ENCODE measurements at regions not wholly inside any gene's neighbourhood (a gene's known extent, or its start where the extent isn't known, plus 50 kb on each side); places are given as distances from the start of the nearest gene placed in this dataset.

- Histone ChIP-seq H4K20me1 (ENCODE audit: insufficient read depth) (no peaks in the 10 kb centered on the region), H2AFZ (ENCODE audit: low read depth) (no peak overlapping the region), H3K4me2 (peak overlapping the region; percentile 89; the same call in 1 of the 2 replicates), H3K27me3 (ENCODE audit: insufficient read depth, low read depth) (no peaks in the 10 kb centered on the region), H3K9ac (no peak overlapping the region), H3K27ac (no peak overlapping the region), H3K36me3 (ENCODE audit: insufficient read depth) (no peaks in the 10 kb centered on the region), H3K79me2 (ENCODE audit: insufficient read depth, low read depth) (no peaks in the 10 kb centered on the region), H3K4me1 (ENCODE audit: low read depth, poor library complexity, severe bottlenecking) (peaks cover 17% of the 10 kb centered on the region), H3K4me3 (IDR thresholded peaks at IDR 0.05; ENCODE audit: insufficient read depth, low read depth, low read length) (no peak overlapping the region)
- TF ChIP-seq CTCF (conservative IDR thresholded peaks at IDR 0.05; ENCODE audit: low read depth, low read length) = no peak
Measured at GRCh38 chr9:38295764-38296163, 96.7 kb upstream of the ALDH1B1 start.

- no peak for TF ChIP-seq CTCF (conservative IDR thresholded peaks at IDR 0.05; ENCODE audit: low read depth, low read length)
- no peaks in the 10 kb centered on the region for H4K20me1 ChIP-seq (ENCODE audit: insufficient read depth)
- no peak overlapping the region for H3K27ac ChIP-seq
- H3K4me1 ChIP-seq (ENCODE audit: low read depth, poor library complexity, severe bottlenecking) = peaks cover 17% of the 10 kb centered on the region
- H3K27me3 ChIP-seq (ENCODE audit: insufficient read depth, low read depth) = no peaks in the 10 kb centered on the region
- no peaks in the 10 kb centered on the region for H3K79me2 ChIP-seq (ENCODE audit: insufficient read depth, low read depth)
- H3K9ac ChIP-seq = no peak overlapping the region
- no peaks in the 10 kb centered on the region for H3K36me3 ChIP-seq (ENCODE audit: insufficient read depth)
- no peak overlapping the region for H3K4me3 ChIP-seq (IDR thresholded peaks at IDR 0.05; ENCODE audit: insufficient read depth, low read depth, low read length)
- H2AFZ ChIP-seq (ENCODE audit: low read depth) = no peak overlapping the region
- H3K4me2 ChIP-seq = no peak overlapping the region
Measured at GRCh38 chr9:38294220-38294960, 98.1 kb upstream of the ALDH1B1 start.

- no peak overlapping the region for H3K4me3 ChIP-seq (IDR thresholded peaks at IDR 0.05; ENCODE audit: insufficient read depth, low read depth, low read length)
- no peaks in the 10 kb centered on the region for H3K27me3 ChIP-seq (ENCODE audit: insufficient read depth, low read depth)
- no peaks in the 10 kb centered on the region for H3K36me3 ChIP-seq (ENCODE audit: insufficient read depth)
- no peak overlapping the region for H3K27ac ChIP-seq
- no peak for TF ChIP-seq CTCF (conservative IDR thresholded peaks at IDR 0.05; ENCODE audit: low read depth, low read length)
- peaks cover 17% of the 10 kb centered on the region for H3K4me1 ChIP-seq (ENCODE audit: low read depth, poor library complexity, severe bottlenecking)
- no peak overlapping the region for H3K4me2 ChIP-seq
- no peak overlapping the region for H2AFZ ChIP-seq (ENCODE audit: low read depth)
- H3K79me2 ChIP-seq (ENCODE audit: insufficient read depth, low read depth) = no peaks in the 10 kb centered on the region
- H4K20me1 ChIP-seq (ENCODE audit: insufficient read depth) = no peaks in the 10 kb centered on the region
- no peak overlapping the region for H3K9ac ChIP-seq
Measured at GRCh38 chr9:38293022-38293421, 99.5 kb upstream of the ALDH1B1 start.

- H3K4me1 ChIP-seq (ENCODE audit: low read depth, poor library complexity, severe bottlenecking) = peaks cover 17% of the 10 kb centered on the region
- H4K20me1 ChIP-seq (ENCODE audit: insufficient read depth) = no peaks in the 10 kb centered on the region
- no peak overlapping the region for H2AFZ ChIP-seq (ENCODE audit: low read depth)
- H3K4me3 ChIP-seq (IDR thresholded peaks at IDR 0.05; ENCODE audit: insufficient read depth, low read depth, low read length) = no peak overlapping the region
- H3K79me2 ChIP-seq (ENCODE audit: insufficient read depth, low read depth) = no peaks in the 10 kb centered on the region
- H3K27me3 ChIP-seq (ENCODE audit: insufficient read depth, low read depth) = no peaks in the 10 kb centered on the region
- no peak for TF ChIP-seq CTCF (conservative IDR thresholded peaks at IDR 0.05; ENCODE audit: low read depth, low read length)
- H3K36me3 ChIP-seq (ENCODE audit: insufficient read depth) = no peaks in the 10 kb centered on the region
- no peak overlapping the region for H3K9ac ChIP-seq
- no peak overlapping the region for H3K4me2 ChIP-seq
- no peak overlapping the region for H3K27ac ChIP-seq
Measured at GRCh38 chr9:38292480-38292879, 100.0 kb upstream of the ALDH1B1 start.
